ENCODE measurements at regions not wholly inside any gene's neighbourhood (a gene's known extent, or its start where the extent isn't known, plus 50 kb on each side); places are given as distances from the start of the nearest gene placed in this dataset.

- no peak overlapping the region for H3K4me2 ChIP-seq
- no peaks in the 10 kb centered on the region for H3K9me2 ChIP-seq (ENCODE audit: insufficient read depth)
- POLR2A ChIA-PET (ENCODE audit: unreplicated experiment): interaction anchor here (0.6 kb wide), 1 partner anchor 154 kb away, joined by 7 read pairs; no protein-coding TSS in a partner anchor
- H3K27me3 ChIP-seq (ENCODE audit: insufficient read depth, low read depth): peaks cover 91% of the 10 kb centered on the region
- H4K20me1 ChIP-seq (ENCODE audit: insufficient read depth): no peaks in the 10 kb centered on the region
- H3K4me3 ChIP-seq: no peak overlapping the region
- H3K79me2 ChIP-seq (ENCODE audit: low read depth): no peaks in the 10 kb centered on the region
- no peak for DNase-seq
- TF ChIP-seq EZH2 (IDR thresholded peaks at IDR 0.05; ENCODE audit: low read depth) (no peak), CTCF (conservative IDR thresholded peaks at IDR 0.05) (no peak)
- no peaks in the 10 kb centered on the region for H3F3A ChIP-seq (ENCODE audit: insufficient read depth, low read depth)
- intact Hi-C loops (cut with micrococcal nuclease; ENCODE audit: unreplicated experiment): no loop called here
- no peaks in the 10 kb centered on the region for H3K9me3 ChIP-seq (ENCODE audit: insufficient read depth, low read depth)
- CTCF ChIA-PET: no interaction called here
- no peak overlapping the region for H3K27ac ChIP-seq
- H2AFZ ChIP-seq: no peak overlapping the region
- no TSS peak for BruUV-seq (replicated peaks)
- no peaks in the 10 kb centered on the region for H3K4me1 ChIP-seq (replicated peaks; ENCODE audit: insufficient read depth)
- no peaks in the 10 kb centered on the region for H3K36me3 ChIP-seq (ENCODE audit: low read depth)
These were observed 177.3 kb downstream of the URI1 start for GRCh38 chr19:30119180-30119908.

DNA sequence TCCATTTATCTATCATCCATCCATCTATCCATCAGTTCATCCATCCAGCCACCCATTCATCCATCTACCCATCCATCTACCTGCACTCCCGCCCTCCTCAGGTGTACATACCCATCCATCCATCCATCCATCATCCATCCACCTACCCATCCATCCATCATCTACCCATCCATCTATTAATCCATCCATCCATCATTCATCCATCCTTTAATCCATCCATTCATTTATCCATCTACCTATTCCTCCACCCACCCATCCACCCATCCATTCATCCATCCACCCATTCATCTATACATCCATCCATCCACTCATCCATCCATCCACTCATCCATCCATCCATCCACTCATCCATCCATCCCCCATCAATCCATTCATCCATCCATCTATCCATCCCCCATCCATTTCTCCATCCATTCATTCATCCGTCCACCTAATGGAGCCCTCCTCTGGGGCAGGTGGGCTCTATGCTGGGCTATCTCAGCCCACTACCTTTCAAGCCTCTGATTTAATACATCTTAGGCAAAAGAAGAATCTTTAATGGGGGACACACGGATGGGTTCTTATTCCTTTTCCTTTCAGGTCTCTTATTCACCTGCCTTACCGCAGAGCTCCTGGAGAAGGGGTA is 178.9 kb downstream of the URI1 start:
- BruUV-seq (replicated peaks): no TSS peak
- CTCF ChIA-PET: no interaction called here
- no peaks in the 10 kb centered on the region for H4K20me1 ChIP-seq (ENCODE audit: insufficient read depth)

DNA sequence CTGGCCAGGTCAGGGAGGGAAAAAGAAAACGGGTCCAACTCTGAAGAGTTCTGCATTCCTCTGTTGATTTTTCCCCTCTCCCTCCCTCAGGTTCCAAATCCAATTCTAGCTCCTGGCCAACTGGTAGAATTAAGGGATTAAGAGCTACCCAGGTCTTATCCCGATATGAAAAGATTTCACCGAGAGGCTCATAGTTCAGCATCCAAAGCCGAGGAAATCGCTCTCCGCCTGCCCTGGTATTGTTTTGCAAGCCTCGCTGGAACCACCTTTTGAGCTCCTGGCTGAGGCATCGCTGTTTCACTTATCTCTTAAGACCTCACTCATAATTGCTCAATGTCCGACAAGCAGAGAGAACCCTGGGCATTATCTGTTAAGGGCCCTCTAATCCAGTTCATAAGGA is 180.4 kb downstream of the URI1 start:
- H3K27ac ChIP-seq: no peak overlapping the region
- no peaks in the 10 kb centered on the region for H3K36me3 ChIP-seq (ENCODE audit: low read depth)
- no peaks in the 10 kb centered on the region for H4K20me1 ChIP-seq (ENCODE audit: insufficient read depth)
- no TSS peak for BruUV-seq (replicated peaks)
- H3K9me3 ChIP-seq (ENCODE audit: insufficient read depth, low read depth): no peaks in the 10 kb centered on the region
- no peaks in the 10 kb centered on the region for H3K9me2 ChIP-seq (ENCODE audit: insufficient read depth)
- no peak overlapping the region for H2AFZ ChIP-seq
- ChIA-PET CTCF (no interaction called here), POLR2A (ENCODE audit: unreplicated experiment) (no interaction called here)
- intact Hi-C loops (cut with micrococcal nuclease; ENCODE audit: unreplicated experiment): no loop called here
- no peak for DNase-seq
- H3K79me2 ChIP-seq (ENCODE audit: low read depth): no peaks in the 10 kb centered on the region
- no peaks in the 10 kb centered on the region for H3K4me1 ChIP-seq (replicated peaks; ENCODE audit: insufficient read depth)
- TF ChIP-seq EZH2 (IDR thresholded peaks at IDR 0.05; ENCODE audit: low read depth): no peak
- TF ChIP-seq CTCF (conservative IDR thresholded peaks at IDR 0.05): no peak
- no peak overlapping the region for H3K4me2 ChIP-seq
- no peak overlapping the region for H3K4me3 ChIP-seq
- no peaks in the 10 kb centered on the region for H3F3A ChIP-seq (ENCODE audit: insufficient read depth, low read depth)
- peaks cover 93% of the 10 kb centered on the region for H3K27me3 ChIP-seq (ENCODE audit: insufficient read depth, low read depth)

More for the DNA sequence above, 178.9 kb downstream of the URI1 start:
- Histone ChIP-seq H2AFZ (no peak overlapping the region), H3K4me3 (no peak overlapping the region), H3K79me2 (ENCODE audit: low read depth) (no peaks in the 10 kb centered on the region), H3K4me2 (no peak overlapping the region), H3K9me3 (ENCODE audit: insufficient read depth, low read depth) (no peaks in the 10 kb centered on the region), H3K27ac (no peak overlapping the region), H3F3A (ENCODE audit: insufficient read depth, low read depth) (no peaks in the 10 kb centered on the region), H3K27me3 (ENCODE audit: insufficient read depth, low read depth) (peaks cover 91% of the 10 kb centered on the region), H3K36me3 (ENCODE audit: low read depth) (no peaks in the 10 kb centered on the region), H3K4me1 (replicated peaks; ENCODE audit: insufficient read depth) (no peaks in the 10 kb centered on the region), H3K9me2 (ENCODE audit: insufficient read depth) (no peaks in the 10 kb centered on the region)
- intact Hi-C loops (cut with micrococcal nuclease; ENCODE audit: unreplicated experiment): no loop called here
- DNase-seq: no peak
- POLR2A ChIA-PET (ENCODE audit: unreplicated experiment): no interaction called here
- TF ChIP-seq EZH2 (IDR thresholded peaks at IDR 0.05; ENCODE audit: low read depth) (no peak), CTCF (conservative IDR thresholded peaks at IDR 0.05) (no peak)
